Stimulated activated naive CD4-positive, alpha-beta T cell (primary cell): ENCODE measurements at regions not wholly inside any gene's neighbourhood (a gene's known extent, or its start where the extent isn't known, plus 50 kb on each side); places are given as distances from the start of the nearest gene placed in this dataset.
"Not testable (repeated sequence)": the region's sequence is repeated elsewhere in the genome, so short reads cannot be mapped to it uniquely, and the experiment has no call there.

Experiments
- DNase-seq, 6 experiments: peaks; one replicate each; lab custom pipeline; 2025; lab: John Stamatoyannopoulos, UW

- DNase-seq, result no peak
Measured at GRCh38 chr6:12516070-12516469, 200.5 kb upstream of the PHACTR1 start.

GRCh38 chr6:12522347-12522746 is 194.2 kb upstream of the PHACTR1 start:
- no peak for DNase-seq

DNA sequence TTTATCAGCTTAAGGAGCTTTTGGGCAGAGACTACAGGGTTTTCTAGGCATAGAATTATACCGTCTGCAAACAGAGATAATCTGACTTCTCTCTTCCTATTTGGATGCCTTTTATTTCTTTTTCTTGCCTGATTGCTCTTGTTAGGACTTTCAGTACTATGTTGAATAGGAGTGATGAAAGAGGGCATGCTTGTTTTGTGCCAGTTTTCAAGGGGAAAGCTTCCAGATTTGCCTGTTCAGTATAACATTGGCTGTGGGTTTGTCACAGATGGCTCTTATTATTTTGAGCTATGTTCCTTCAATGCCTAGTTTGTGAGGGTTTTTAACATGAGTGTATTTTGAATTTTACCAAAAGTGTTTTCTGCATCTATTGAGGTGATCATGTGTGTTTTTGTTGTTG is 192.8 kb upstream of the PHACTR1 start:
- no peak for DNase-seq

GRCh38 chr6:12525276-12525675 is 191.3 kb upstream of the PHACTR1 start:
- no peak for DNase-seq

DNA sequence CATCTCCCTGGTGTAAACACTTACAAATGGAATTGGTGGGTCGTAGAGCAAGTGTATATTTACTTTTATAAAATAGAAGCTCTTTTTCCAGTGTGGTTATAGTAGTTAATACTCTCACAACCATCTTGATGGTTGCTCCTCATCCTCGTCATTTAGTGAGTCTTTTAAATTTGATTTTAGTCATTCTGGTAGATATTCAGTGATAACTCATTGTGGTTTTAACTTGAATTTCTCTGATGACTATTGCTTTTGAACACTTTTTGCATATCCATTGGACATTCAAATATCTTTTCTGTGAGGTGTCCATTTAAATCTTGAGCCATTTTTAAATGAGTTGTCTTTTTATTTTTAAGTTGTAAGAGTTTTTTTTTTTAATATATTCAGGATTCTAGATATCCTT is 189.2 kb upstream of the PHACTR1 start:
- DNase-seq, result no peak

GRCh38 chr6:12528136-12528535 is 188.4 kb upstream of the PHACTR1 start:
- no peak for DNase-seq

DNA sequence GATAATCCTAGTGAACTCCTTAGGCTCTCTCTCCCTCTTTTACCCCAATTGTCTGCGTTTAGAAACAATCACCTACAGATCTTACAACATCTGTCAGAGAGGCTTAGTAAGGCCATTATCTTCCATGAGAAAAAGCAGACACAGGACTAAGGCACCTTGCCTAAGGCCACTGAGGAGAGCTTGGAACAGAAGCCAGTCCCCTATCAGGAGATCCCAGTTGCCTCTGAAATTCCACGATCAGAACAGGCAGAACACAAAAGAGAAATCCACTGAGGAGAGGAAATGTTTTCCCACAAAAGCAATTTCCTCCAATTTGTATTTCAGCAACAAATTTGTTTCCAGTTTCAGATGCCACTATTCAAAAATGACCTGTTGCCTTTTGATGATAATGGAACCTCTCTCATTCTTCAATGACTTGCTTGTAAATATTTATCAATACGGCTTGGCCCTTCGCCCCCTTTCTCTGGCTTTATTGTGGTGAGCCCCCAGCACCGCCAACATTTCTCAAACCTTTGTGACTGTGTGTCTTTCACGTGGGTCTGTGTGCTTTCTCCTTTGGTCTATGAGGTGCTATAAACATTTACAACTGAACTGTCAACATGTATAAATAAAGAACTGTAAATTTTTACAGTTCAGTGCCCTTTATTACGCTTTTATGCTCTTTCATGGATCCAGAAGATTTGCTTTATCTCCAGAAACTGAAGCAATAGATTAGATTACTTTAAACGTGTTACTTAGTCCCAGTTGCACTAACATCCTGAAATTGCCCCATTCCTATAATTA is 187.8 kb upstream of the PHACTR1 start:
- DNase-seq, result no peak

- no peak for DNase-seq
Measured at GRCh38 chr6:12529364-12530019, 187.1 kb upstream of the PHACTR1 start.

- DNase-seq, result no peak
Measured at GRCh38 chr6:12530345-12530744, 186.2 kb upstream of the PHACTR1 start.

GRCh38 chr6:12533586-12533985 is 183.0 kb upstream of the PHACTR1 start:
- DNase-seq, result no peak

GRCh38 chr6:12534069-12534853 is 182.3 kb upstream of the PHACTR1 start:
- no peak for DNase-seq

DNA sequence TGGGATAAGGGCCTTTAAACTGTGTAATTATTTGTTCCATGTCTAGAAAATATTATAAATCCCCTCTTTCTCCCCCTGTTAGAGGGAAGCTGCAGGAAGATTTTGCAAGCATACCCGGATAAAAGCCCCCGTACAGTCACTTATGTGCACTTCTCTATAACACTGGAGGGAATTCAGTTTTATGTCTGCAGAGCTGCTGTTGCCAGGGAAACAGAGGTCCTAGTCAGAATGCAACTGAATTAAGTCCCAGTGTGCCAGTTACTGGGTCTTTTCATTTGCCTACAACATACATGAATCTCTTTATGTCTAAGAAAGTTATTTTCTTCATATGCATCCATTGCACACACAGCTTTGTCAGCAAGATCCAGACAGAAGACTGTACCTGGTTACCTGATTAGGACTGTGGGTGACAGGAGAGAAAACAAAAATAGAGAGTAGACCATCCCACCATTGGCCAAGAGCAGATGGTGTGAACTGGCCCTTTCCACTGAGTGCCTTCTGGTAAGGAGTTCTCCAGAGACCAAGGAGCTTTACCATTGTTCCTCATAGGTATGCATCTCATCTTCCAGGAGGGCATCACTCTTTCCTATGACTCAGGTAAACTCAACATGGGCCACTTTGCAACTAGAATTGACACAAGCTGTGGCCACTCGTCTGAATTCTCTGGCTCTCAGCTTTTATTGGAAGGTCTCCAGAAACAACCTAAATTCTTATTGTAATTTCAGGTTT is 180.8 kb upstream of the PHACTR1 start:
- no peak for DNase-seq

DNA sequence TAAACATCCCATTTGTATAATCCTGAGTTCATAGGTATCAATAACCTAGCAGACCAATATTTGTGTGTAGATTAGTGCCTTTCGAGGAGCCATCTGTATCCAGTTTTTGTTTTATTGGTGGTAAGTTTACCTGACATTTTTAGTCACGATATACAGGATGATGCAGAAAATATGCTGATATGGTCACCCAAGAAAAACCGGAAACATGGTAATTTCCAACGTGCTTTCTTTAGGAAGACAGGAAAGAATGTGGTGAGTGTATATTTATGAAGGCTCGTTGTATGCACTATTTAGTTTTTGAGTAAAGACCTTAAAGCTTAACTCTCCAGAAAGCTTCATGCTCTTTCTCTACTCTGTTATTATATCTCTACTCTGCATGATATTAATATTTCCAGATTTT is 180.2 kb upstream of the PHACTR1 start:
- DNase-seq, result no peak

- DNase-seq, result no peak
Measured at GRCh38 chr6:12537389-12537788, 179.2 kb upstream of the PHACTR1 start.

- DNase-seq, result no peak
Measured at GRCh38 chr6:12538881-12539357, 177.6 kb upstream of the PHACTR1 start.

DNA sequence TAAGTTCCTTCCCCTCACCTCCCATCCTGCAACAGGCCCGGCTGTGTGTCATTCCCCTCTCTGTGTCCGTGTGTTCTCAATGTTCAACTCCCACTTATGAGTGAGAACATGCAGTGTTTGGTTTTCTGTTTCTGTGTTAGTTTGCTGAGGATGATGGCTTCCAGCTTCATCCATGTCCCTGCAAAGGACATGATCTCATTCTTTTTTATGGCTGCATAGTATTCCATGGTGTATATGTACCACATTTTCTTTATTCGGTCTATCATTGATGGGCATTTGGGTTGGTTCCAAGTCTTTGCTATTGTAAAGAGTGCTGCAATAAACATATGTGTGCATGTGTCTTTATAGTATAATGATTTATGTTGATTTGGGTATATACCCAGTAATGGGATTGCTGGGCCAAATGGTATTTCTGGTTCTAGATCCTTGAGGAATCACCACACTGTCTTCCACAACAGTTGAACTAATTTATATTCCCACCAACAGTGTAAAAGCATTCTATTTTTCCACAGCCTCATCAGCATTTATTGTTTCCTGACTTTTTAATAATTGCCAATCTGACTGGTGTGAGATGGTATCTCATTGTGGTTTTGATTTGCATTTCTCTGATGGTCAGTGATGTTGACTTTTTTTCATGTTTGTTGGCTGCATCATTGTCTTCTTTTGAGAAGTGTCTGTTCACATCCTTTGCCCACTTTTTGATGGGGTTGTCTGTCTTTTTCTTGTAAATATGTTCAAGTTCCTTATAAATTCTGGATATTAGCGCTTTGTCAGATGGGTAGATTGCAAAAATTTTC is 174.1 kb upstream of the PHACTR1 start:
- not testable (repeated sequence) for DNase-seq

- DNase-seq, result no peak
Measured at GRCh38 chr6:12543953-12544352, 172.6 kb upstream of the PHACTR1 start.

GRCh38 chr6:12544821-12545565 is 171.6 kb upstream of the PHACTR1 start:
- no peak for DNase-seq

DNA sequence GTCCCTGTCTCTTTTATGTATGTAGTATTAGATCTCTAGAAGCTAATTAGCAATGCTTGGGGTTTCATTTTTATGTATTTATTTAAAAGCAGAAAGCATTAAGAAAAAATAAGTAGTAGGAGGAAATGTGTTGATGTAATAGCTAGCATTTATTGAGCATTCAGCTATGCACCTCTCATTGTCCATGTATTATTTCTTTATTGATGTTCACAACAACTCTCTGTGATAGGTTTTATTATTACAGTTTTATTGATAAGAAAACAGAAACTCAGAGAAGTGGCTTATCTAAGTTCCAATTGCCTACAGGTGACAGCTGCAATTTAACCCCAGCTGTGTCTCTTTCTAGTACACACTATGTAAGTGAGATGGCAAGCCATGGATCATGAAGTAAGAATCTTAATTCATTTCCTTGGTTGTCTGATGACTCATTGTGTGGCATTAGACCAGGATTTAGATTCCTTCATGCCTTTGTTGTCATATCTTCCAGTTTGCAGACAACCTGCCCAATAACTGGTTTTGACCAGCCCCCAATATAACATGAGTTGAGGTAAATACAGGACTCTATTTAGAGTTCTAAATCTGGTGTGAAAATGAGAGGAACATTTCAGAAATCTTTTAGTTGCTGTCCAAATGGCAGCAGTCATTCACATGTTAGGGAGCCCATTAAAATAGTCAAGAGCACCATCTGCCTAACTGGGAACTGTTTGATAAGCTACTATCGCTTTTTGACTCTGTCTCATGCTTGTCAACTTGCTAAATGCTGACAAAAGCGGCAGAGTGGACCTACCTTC is 170.8 kb upstream of the PHACTR1 start:
- no peak for DNase-seq
